UCSD-AML1 (cell line): ENCODE measurements at regions not wholly inside any gene's neighbourhood (a gene's known extent, or its start where the extent isn't known, plus 50 kb on each side); places are given as distances from the start of the nearest gene placed in this dataset.
"Not testable (repeated sequence)": the region's sequence is repeated elsewhere in the genome, so short reads cannot be mapped to it uniquely, and the experiment has no call there.

ENCODE experiments used
- DNase-seq: peaks from one replicate; lab custom pipeline; 2025; ENCODE audit not compliant: unreplicated experiment; lab: John Stamatoyannopoulos, UW

DNA sequence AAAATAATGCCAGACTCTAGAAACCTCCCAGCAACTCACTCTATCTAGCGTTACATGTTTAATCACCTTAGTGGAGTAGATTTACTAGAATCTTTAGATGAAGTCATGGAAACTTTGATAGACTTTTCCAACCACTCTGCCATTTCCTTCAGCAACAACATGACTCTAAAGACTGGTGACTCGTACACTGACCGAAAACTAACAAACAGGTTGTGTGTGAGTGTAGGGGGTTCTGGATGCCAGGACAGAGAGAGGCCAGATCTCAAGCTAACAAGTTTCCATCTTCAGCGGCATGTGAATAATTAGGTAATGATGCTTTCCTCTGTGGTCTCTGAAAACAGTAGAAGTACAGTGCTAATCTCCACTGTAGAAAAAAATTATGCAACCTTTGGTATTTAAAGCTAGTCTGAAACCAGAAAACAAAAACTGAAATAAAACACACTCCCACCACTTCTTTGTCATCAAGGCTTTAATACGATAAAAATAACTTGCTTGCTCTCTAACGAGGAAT, 286.4 kb downstream of the PRDM5 start:
- DNase-seq = no peak

- no peak for DNase-seq
Measured at GRCh38 chr4:120633810-120634209, 288.7 kb downstream of the PRDM5 start.

DNA sequence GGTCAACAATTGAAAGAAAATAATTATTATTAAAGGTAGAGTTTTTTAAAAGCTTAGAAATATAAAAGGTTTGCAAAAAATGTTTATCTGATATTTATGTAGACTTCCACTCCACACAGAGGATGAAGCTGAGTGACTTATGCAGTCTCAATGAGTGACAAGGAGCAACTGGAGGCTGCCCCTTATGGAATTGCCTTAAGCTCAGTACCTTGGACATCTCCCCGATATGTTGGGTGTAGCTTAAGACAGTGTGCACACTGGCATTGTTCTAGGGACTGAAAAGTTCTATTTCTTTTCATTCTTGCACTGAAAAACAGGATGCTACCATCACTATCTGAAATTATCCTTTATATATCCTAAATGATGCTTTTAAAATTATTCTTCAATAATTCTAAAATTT, 292.1 kb downstream of the PRDM5 start:
- DNase-seq = no peak

GRCh38 chr4:120629546-120630108, 292.9 kb downstream of the PRDM5 start:
- DNase-seq = no peak

DNA sequence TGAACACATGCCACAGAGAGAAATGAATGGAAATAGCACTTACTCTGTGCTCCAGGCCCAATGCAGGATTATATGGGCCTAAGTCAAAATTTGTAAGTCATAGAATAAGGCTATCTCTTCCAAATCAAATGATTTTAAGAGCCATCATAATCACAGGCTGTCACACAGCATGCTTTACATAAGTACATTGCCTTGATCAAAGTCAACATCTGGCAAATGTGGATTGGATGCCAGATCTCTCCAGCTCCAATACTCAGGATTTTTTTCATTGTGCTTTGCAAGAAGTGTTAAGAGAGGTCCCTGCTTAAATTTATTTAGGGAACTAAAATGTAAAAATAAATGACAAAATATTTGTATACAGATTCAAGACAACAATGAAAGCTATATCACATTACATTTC, 299.9 kb downstream of the PRDM5 start:
- DNase-seq = no peak

DNA sequence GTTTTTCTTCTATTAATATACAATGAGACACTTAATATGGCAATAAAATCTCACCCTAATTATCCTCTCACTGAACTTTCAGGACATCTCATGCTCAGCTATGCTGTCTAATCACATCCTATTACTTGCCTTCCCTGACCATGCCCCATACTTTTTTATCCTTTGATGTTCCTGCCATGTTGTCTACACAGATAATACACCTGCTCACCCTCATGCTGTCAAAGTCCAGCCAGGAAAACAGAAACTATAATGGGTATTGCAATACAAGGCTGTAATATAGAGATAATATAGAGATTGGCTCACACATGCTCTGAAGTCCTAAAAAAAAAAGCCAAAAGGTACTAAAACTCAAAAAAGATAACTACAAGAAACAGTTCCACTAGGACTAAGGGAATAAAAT, 305.4 kb downstream of the PRDM5 start:
- DNase-seq = no peak

DNA sequence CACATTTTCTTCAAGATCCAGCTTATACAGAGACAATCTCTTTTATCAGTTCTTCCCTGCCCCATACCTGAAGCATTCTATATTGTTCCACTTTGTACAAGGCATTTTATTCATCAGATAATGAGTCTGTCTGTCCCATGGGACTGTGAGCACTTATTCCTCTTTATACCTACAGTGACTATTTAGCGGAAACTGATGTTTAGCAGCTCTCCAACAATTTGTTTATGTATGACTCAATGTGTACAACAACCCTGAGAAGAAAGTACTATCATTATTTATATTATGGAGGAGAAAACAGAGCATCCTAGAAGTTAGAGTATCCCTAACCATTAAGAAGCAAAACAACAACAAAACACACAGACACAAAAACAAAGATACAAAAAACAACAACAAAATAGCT, 306.5 kb downstream of the PRDM5 start:
- DNase-seq = no peak

DNA sequence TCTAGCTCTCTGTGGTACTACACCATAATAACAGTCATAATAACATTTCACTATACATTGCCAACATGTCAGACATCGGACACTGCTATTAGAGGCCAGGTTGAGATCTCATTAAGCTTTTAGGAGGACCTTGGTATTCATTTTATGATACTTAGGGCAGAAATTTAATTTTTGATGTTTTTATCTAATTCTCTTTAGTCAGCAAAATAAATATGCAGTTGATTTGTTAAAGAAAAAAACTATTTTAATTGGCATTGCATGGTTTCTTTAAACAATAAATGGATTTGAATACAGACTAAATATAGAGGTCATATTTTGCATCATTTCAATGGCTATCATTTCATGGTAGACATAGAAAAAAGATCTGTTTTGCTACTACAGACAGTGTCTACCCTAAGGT, 308.7 kb downstream of the PRDM5 start:
- DNase-seq = no peak

DNA sequence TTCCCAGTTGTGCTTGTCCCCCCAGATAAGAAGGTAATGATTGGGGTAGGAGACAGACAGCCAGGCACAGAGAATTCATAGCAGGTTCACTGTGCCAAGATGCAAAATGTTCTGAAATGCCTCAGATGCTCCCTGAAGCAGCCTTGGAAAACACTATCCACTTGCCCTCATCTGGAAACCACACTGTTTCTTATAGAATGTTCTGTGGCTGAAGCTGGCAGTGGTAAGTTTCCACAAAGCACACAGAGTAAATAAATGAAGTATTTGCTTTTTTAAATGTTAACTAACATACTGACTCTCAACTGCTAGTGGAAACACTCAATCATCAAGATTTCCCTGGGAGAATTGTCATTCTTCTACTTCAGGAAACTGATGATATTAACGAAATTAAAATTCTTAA, 311.4 kb downstream of the PRDM5 start:
- DNase-seq = no peak

GRCh38 chr4:120591038-120591437, 331.5 kb downstream of the PRDM5 start:
- DNase-seq = no peak

DNA sequence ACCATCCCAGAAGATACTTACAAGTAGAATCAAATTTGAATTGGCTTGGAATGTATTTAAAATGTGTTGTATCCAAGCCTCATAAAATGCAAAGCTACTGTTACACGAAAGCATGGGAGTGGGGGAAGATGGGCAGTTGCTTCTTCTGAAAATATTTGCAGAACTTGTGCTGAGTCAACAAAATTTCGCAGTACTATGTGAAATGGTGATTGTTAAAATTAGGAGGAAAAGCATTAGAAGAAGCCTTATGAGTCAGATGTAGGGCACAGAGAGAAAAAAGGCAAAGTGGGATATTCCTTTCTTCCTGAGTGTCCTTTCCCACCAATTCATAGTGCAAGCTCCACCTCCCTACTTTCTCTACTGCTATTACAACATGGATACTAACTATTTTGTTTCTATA, 332.7 kb downstream of the PRDM5 start:
- DNase-seq = no peak

GRCh38 chr4:120568731-120569130, 353.8 kb downstream of the PRDM5 start:
- DNase-seq = no peak

DNA sequence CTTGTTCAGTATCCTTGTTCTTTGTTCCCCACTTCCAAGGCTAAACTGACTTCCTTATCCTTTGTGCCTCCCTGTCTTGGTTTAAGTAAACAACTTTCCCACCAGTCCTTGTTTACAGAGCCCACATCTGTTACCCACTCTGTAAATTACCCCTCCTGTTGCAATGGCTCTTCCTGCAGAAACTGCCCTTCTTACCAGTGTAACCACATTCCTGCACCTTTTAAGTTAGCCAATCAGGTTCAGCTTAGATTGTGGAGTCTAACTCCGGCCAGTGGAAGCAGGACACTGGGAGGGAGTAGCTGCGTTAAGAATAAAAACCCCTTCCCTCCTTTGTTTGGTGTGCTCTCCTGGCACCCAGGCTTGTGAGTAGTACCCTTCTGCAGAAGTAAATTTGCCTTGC, 360.9 kb downstream of the PRDM5 start:
- DNase-seq = no peak

GRCh38 chr4:120557372-120557771, 365.2 kb downstream of the PRDM5 start:
- no peak for DNase-seq

DNA sequence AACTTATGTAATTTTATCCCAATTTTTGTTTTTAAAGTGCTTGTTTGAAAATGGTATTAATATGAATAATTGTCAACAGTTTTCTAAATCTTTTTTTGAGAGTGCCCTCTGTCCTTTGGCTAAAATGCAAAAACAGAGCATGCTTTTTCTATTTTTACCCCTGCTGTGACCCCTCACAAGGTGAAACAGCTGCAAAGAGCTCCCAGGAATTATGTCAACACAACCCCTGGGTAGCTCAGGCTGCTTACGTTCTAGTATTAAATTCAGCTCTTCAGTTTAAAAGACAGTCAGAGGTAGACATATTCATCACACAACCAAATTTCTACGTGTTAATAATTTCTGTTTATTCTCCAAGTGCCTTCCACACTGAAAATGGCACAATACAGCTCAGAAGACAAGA, 367.5 kb downstream of the PRDM5 start:
- no peak for DNase-seq

DNA sequence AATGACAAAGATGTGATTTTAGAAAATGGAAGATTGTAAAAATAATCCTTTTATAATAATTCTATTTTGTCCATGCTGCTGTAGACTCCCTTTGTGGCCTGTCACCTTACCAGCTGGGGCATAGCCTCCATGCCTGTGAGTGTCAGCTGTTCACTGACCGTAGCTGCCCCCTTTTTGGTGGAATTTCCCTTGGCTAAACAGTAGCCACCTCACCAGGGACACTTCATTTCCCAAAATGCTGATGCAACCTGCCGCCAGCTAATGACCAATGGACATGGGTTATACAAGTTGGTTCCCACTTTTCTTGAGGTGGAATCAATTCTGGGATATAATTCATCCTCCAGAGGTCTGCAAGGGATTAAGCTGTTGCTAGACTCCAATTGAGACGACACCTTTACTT, 368.4 kb downstream of the PRDM5 start:
- DNase-seq = no peak

GRCh38 chr4:120550624-120551220, 371.8 kb downstream of the PRDM5 start:
- DNase-seq = not testable (repeated sequence)

GRCh38 chr4:120549011-120549570, 373.4 kb downstream of the PRDM5 start:
- DNase-seq = no peak

DNA sequence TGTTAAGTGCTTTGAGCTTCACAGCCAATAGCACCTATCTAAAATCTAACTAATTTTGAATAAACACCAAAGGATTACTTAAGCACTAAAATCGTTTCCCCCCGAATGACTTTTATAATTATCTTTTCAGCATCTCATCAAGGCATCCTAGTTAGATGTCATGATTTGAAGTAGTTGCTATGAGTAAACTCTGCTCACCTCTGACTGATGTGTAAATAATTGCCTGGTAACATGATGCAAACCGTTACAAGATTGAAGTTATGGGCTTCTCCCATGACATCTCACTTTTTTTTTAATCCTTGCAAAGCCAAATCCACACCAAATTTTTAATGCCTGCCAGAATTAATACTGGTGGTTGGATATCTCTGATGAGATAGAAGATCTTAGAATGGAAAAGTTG, 377.1 kb downstream of the PRDM5 start:
- no peak for DNase-seq

GRCh38 chr4:120544838-120545237, 377.7 kb downstream of the PRDM5 start:
- DNase-seq = no peak

DNA sequence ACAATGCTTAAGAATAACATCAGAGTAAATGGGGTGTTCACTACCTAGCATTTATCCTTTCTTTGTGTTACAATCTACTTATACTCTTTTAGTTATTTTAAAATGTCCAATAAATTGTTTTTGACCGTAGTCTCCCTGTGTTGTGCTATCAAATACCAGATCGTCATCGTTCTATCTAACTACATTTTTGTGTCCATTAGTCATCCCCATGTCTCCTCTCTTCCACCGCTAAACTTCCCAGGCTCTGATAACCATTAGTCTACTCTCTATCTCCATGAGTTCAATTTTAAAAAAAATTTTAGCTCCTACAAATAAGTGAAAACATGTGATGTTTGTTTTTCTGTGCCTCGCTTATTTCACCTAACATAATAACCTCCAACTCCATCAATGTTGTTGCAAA, 381.9 kb downstream of the PRDM5 start:
- DNase-seq = no peak

GRCh38 chr4:120536884-120537283, 385.6 kb downstream of the PRDM5 start:
- no peak for DNase-seq

DNA sequence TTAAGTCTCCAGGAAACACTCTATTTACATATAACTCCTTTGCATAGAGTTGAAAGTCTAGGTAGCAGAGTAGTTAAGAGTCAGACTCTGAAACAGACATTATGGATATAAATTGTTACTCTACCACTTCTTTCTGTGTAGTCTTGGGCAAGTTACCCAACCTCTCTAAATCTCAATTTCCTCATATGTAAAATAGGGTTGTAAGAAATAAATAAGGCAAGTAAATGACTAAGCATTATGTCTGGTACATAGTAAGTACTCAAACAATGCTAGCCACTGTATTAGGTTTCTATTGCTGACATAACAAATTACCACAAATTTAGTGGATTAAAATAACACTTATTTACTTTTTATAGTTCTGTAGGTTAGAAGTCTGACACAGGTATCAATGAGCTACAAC, 394.1 kb downstream of the PRDM5 start:
- no peak for DNase-seq
